LNCaP clone FGC (cell line): ENCODE measurements at regions not wholly inside any gene's neighbourhood (a gene's known extent, or its start where the extent isn't known, plus 50 kb on each side); places are given as distances from the start of the nearest gene placed in this dataset.

Experiments used
- DNase-seq: peaks from one replicate; pipeline ENCODE4 v3.0.0-alpha.2; 2011; ENCODE audit warnings: low read depth
- H3K4me3 ChIP-seq: 2 replicates; pipeline ENCODE4 v1.5.1; 2011; ENCODE audit warnings: mild to moderate bottlenecking, low read depth, low read length, control low read depth
- CTCF ChIP-seq: IDR thresholded peaks from 2 replicates; pipeline ENCODE4 v1.5.1; 2012; ENCODE audit warnings: mild to moderate bottlenecking; ENCODE audit not compliant: control insufficient read depth, insufficient read depth; ENCODE audit errors: extremely low read depth

- no peak overlapping the region for H3K4me3 ChIP-seq
- no peak for TF ChIP-seq CTCF
- DNase-seq: no peak
These were observed 54.8 kb upstream of the CD34 start for GRCh38 chr1:207965392-207966387.

- DNase-seq: no peak
- H3K4me3 ChIP-seq: peak overlapping the region; percentile 27
- no peak for TF ChIP-seq CTCF
These were observed 53.5 kb upstream of the CD34 start for GRCh38 chr1:207964195-207964966.

GRCh38 chr1:207963427-207964194 is 52.7 kb upstream of the CD34 start:
- H3K4me3 ChIP-seq: peak overlapping the region; percentile 49
- peak; percentile 91 for DNase-seq
- TF ChIP-seq CTCF: peak; percentile 100

- no peak for DNase-seq
- TF ChIP-seq CTCF: no peak
- H3K4me3 ChIP-seq: peak overlapping the region; percentile 49
These were observed 51.9 kb upstream of the CD34 start for GRCh38 chr1:207962716-207963426.
